ENCODE measurements at regions not wholly inside any gene's neighbourhood (a gene's known extent, or its start where the extent isn't known, plus 50 kb on each side); places are given as distances from the start of the nearest gene placed in this dataset.

DNA sequence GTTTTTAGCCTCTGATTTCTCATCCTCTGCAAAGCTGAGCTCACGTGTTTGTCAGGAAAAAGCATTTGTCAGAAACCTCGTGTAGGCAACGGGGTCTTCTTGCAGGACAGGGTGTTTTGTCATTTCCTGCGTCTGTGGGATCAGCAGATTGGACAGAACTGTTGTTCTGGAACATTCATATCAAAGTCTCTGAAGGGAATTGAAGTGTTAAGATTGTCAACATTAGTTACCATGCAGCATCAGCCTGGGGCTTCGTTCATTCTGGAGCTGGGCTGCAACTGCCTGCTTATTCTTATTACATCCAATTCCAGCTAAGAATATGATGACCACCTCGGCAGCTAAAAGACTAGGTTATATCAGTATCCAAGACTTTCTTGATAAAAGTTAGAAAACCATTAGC is 71.0 kb upstream of the RALGAPA2 start:
- CTCF ChIA-PET = no interaction called here
- TF ChIP-seq TCF7L2 (IDR thresholded peaks at IDR 0.05; ENCODE audit: low read depth, low read length) (no peak), SIN3A (IDR thresholded peaks at IDR 0.05; ENCODE audit: borderline replicate concordance, insufficient read depth, low read depth, low read length) (no peak), POLR2AphosphoS5 (IDR thresholded peaks at IDR 0.05; ENCODE audit: low read depth, low read length) (no peak)
- TF ChIP-seq, protein P1, sequence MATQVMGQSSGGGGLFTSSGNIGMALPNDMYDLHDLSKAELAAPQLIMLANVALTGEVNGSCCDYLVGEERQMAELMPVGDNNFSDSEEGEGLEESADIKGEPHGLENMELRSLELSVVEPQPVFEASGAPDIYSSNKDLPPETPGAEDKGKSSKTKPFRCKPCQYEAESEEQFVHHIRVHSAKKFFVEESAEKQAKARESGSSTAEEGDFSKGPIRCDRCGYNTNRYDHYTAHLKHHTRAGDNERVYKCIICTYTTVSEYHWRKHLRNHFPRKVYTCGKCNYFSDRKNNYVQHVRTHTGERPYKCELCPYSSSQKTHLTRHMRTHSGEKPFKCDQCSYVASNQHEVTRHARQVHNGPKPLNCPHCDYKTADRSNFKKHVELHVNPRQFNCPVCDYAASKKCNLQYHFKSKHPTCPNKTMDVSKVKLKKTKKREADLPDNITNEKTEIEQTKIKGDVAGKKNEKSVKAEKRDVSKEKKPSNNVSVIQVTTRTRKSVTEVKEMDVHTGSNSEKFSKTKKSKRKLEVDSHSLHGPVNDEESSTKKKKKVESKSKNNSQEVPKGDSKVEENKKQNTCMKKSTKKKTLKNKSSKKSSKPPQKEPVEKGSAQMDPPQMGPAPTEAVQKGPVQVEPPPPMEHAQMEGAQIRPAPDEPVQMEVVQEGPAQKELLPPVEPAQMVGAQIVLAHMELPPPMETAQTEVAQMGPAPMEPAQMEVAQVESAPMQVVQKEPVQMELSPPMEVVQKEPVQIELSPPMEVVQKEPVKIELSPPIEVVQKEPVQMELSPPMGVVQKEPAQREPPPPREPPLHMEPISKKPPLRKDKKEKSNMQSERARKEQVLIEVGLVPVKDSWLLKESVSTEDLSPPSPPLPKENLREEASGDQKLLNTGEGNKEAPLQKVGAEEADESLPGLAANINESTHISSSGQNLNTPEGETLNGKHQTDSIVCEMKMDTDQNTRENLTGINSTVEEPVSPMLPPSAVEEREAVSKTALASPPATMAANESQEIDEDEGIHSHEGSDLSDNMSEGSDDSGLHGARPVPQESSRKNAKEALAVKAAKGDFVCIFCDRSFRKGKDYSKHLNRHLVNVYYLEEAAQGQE (IDR thresholded peaks at IDR 0.05; ENCODE audit: insufficient read depth in 1 of 2, low read depth in 2 of 2, low read length in 1 of 2) = no peak
- TF ChIP-seq, protein P2, sequence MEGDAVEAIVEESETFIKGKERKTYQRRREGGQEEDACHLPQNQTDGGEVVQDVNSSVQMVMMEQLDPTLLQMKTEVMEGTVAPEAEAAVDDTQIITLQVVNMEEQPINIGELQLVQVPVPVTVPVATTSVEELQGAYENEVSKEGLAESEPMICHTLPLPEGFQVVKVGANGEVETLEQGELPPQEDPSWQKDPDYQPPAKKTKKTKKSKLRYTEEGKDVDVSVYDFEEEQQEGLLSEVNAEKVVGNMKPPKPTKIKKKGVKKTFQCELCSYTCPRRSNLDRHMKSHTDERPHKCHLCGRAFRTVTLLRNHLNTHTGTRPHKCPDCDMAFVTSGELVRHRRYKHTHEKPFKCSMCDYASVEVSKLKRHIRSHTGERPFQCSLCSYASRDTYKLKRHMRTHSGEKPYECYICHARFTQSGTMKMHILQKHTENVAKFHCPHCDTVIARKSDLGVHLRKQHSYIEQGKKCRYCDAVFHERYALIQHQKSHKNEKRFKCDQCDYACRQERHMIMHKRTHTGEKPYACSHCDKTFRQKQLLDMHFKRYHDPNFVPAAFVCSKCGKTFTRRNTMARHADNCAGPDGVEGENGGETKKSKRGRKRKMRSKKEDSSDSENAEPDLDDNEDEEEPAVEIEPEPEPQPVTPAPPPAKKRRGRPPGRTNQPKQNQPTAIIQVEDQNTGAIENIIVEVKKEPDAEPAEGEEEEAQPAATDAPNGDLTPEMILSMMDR (IDR thresholded peaks at IDR 0.05) = no peak
- BruUV-seq (replicated peaks) = no TSS peak
- H3K4me3 ChIP-seq (ENCODE audit: low read depth in 2 of 2, low read length in 2 of 2) = no peak overlapping the region
- DNase-seq (ENCODE audit: low read depth, low spot score) (no peak), ATAC-seq (no peak)
- H3K9me3 ChIP-seq (ENCODE audit: control insufficient read depth, insufficient read depth, low read depth, low read length) = no peaks in the 10 kb centered on the region
- H3K27ac ChIP-seq (ENCODE audit: low read length) = no peak overlapping the region
- H3K36me3 ChIP-seq (ENCODE audit: control insufficient read depth, insufficient read depth, low read length) = no peaks in the 10 kb centered on the region
- H3K4me1 ChIP-seq (ENCODE audit: control insufficient read depth, insufficient read depth, low read length) = no peaks in the 10 kb centered on the region
- H3K27me3 ChIP-seq (ENCODE audit: control insufficient read depth, insufficient read depth, low read length) = peaks cover 4% of the 10 kb centered on the region; the same call in 1 of the 2 replicates
- POLR2A ChIA-PET = no interaction called here
- intact Hi-C loops (cut with micrococcal nuclease; ENCODE audit: unreplicated experiment) = no loop called here
- in situ Hi-C loops (cut with HindIII; ENCODE audit: low pct_unique_long_range_greater_than_20kb, low sequenced_read_pairs) = no loop called here

DNA sequence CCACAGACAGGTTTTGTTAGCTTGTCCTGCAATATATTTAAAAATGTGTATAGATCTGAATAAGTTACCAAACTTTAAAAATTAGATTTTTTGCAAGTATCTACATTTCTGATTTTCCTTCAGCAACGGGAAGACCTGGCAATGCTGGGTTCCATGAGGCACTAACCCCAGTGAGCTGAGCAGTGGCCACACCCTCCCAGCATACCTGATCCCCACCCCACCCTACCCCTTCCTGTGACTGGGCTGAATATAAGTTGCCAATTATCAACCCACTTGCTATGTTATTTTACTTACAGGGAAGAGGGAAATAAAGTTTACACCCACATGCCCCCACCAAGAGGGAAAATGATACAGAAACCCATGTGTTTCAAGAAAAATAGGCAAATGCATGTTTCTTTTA is 70.3 kb upstream of the RALGAPA2 start:
- no peaks in the 10 kb centered on the region for H3K9me3 ChIP-seq (ENCODE audit: control insufficient read depth, insufficient read depth, low read depth, low read length)
- ChIA-PET POLR2A (no interaction called here), CTCF (no interaction called here)
- no peak overlapping the region for H3K27ac ChIP-seq (ENCODE audit: low read length)
- H3K36me3 ChIP-seq (ENCODE audit: control insufficient read depth, insufficient read depth, low read length) = no peaks in the 10 kb centered on the region
- in situ Hi-C loops (cut with HindIII; ENCODE audit: low pct_unique_long_range_greater_than_20kb, low sequenced_read_pairs) (no loop called here), intact Hi-C loops (cut with micrococcal nuclease; ENCODE audit: unreplicated experiment) (no loop called here)
- H3K4me1 ChIP-seq (ENCODE audit: control insufficient read depth, insufficient read depth, low read length) = no peaks in the 10 kb centered on the region
- no peaks in the 10 kb centered on the region for H3K27me3 ChIP-seq (ENCODE audit: control insufficient read depth, insufficient read depth, low read length)
- no peak for ATAC-seq
- no peak overlapping the region for H3K4me3 ChIP-seq (ENCODE audit: low read depth in 2 of 2, low read length in 2 of 2)
- DNase-seq (ENCODE audit: low read depth, low spot score) = no peak
- no TSS peak for BruUV-seq (replicated peaks)
- TF ChIP-seq, protein P2 (IDR thresholded peaks at IDR 0.05) = no peak
- TF ChIP-seq, protein P1 (IDR thresholded peaks at IDR 0.05; ENCODE audit: insufficient read depth in 1 of 2, low read depth in 2 of 2, low read length in 1 of 2) = no peak
